Stimulated activated memory B cell treated with anti-CD40 and anti-IgM and Interleukin-4, amounts not matched to agents 10 μg/mL and 1 μg/mL and 100 μg/mL, for 72 hours (primary cell): ENCODE measurements at regions not wholly inside any gene's neighbourhood (a gene's known extent, or its start where the extent isn't known, plus 50 kb on each side); places are given as distances from the start of the nearest gene placed in this dataset.

Experiments used
- ATAC-seq: fragments of 150-1000 bp; cut with Tn5 transposase; 2 replicates; pipeline ENCODE4 v1.10.0; 2021
- H3K27ac Mint-ChIP-seq: one replicate; pipeline ENCODE4 v1.8.0; 2022; ENCODE audit warnings: mild to moderate bottlenecking, mixed read lengths
- H3K27me3 Mint-ChIP-seq: one replicate; pipeline ENCODE4 v1.8.0; 2022; ENCODE audit warnings: mixed read lengths
- H3K36me3 Mint-ChIP-seq: one replicate; pipeline ENCODE4 v1.8.0; 2022; ENCODE audit warnings: mixed read lengths
- H3K4me1 Mint-ChIP-seq: one replicate; pipeline ENCODE4 v1.8.0; 2022; ENCODE audit warnings: mixed read lengths
- H3K4me3 Mint-ChIP-seq: one replicate; pipeline ENCODE4 v1.8.0; 2022; ENCODE audit warnings: mild to moderate bottlenecking, moderate library complexity, mixed read lengths
- H3K9me3 Mint-ChIP-seq: one replicate; pipeline ENCODE4 v1.8.0; 2022; ENCODE audit warnings: mixed read lengths

GRCh38 chr13:86932776-86933334 lies 738.3 kb upstream of the SLITRK5 start:
- ATAC-seq: no peak
- Mint-ChIP-seq H3K27ac (no peak overlapping the region), H3K4me3 (no peak overlapping the region), H3K27me3 (no peaks in the 10 kb centered on the region), H3K36me3 (no peaks in the 10 kb centered on the region), H3K4me1 (no peaks in the 10 kb centered on the region), H3K9me3 (no peaks in the 10 kb centered on the region)

DNA sequence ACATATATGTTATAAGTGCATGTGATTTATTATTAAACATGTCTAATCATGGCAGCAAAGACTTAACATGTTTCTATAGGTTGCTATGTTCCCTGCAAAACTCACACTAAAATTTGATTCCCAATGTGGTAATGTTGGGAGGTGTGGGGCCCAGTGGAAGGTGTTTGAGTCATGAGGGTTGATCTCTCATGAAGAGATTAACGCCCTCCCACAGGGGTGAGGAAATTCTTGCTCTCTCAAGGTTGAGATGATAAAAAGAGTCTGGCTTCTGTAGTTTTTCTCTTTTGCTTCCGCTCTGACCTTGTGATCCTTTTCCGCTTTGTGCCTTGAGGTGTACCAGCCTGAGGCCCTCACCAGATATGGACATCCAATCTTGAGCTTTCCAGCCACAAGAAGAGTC lies 737.5 kb upstream of the SLITRK5 start:
- Mint-ChIP-seq H3K9me3 (no peaks in the 10 kb centered on the region), H3K4me3 (no peak overlapping the region), H3K27me3 (no peaks in the 10 kb centered on the region), H3K4me1 (no peaks in the 10 kb centered on the region), H3K36me3 (no peaks in the 10 kb centered on the region), H3K27ac (no peak overlapping the region)
- no peak for ATAC-seq

DNA sequence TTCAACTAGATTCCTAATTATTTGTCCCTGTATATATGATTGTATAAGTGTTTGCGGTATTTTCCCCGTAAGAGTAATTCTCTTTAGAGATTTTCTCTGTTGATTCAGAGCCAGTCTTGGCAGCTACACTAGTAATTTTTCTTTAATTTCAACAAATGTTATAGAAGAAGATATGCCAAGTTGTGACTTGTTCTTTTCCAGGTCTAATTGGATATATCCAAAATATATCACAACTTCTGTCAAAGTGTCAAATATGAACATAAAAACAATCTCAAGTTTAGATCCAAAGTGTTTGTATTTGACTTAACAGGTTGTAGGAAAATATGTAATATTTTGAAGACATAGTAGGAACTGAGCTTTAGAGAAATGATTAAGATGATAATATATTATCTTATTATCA lies 733.9 kb upstream of the SLITRK5 start:
- no peaks in the 10 kb centered on the region for H3K4me1 Mint-ChIP-seq
- no peak for ATAC-seq
- H3K27ac Mint-ChIP-seq: no peak overlapping the region
- no peaks in the 10 kb centered on the region for H3K27me3 Mint-ChIP-seq
- H3K4me3 Mint-ChIP-seq: no peak overlapping the region
- H3K36me3 Mint-ChIP-seq: no peaks in the 10 kb centered on the region
- no peaks in the 10 kb centered on the region for H3K9me3 Mint-ChIP-seq

GRCh38 chr13:86945584-86945983 lies 725.6 kb upstream of the SLITRK5 start:
- H3K27me3 Mint-ChIP-seq: no peaks in the 10 kb centered on the region
- H3K36me3 Mint-ChIP-seq: no peaks in the 10 kb centered on the region
- H3K4me1 Mint-ChIP-seq: no peaks in the 10 kb centered on the region

GRCh38 chr13:86946734-86947133 lies 724.4 kb upstream of the SLITRK5 start:
- ATAC-seq: no peak

More at GRCh38 chr13:86945584-86945983, 725.6 kb upstream of the SLITRK5 start:
- Mint-ChIP-seq H3K27ac (no peak overlapping the region), H3K9me3 (peaks cover 3% of the 10 kb centered on the region), H3K4me3 (no peak overlapping the region)
- ATAC-seq: no peak

DNA sequence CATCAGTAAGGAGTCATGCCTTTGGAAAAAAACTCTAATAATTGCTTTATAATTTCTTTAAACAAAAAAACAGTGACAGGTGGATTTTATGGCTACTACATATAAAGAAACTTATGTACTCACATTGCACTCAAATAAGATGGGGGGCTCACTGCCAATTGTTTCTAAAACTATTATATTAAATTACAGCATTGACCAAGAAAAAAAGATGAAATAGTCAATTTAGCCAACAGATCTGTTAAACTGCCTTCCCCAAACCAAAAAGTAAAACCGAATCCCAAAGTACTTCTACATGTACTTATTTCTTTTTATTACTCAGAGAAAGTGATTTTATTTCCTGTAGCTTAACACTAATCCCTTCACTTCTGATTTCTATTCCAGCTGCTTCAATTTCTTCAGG lies 716.8 kb upstream of the SLITRK5 start:
- ATAC-seq: no peak
- Mint-ChIP-seq H3K4me1 (no peaks in the 10 kb centered on the region), H3K36me3 (no peaks in the 10 kb centered on the region), H3K4me3 (no peak overlapping the region), H3K27me3 (no peaks in the 10 kb centered on the region), H3K27ac (no peak overlapping the region), H3K9me3 (peaks cover 11% of the 10 kb centered on the region)

More at GRCh38 chr13:86946734-86947133, 724.4 kb upstream of the SLITRK5 start:
- no peaks in the 10 kb centered on the region for H3K27me3 Mint-ChIP-seq
- peaks cover 3% of the 10 kb centered on the region for H3K9me3 Mint-ChIP-seq
- no peak overlapping the region for H3K4me3 Mint-ChIP-seq
- no peaks in the 10 kb centered on the region for H3K4me1 Mint-ChIP-seq
- no peak overlapping the region for H3K27ac Mint-ChIP-seq
- no peaks in the 10 kb centered on the region for H3K36me3 Mint-ChIP-seq

DNA sequence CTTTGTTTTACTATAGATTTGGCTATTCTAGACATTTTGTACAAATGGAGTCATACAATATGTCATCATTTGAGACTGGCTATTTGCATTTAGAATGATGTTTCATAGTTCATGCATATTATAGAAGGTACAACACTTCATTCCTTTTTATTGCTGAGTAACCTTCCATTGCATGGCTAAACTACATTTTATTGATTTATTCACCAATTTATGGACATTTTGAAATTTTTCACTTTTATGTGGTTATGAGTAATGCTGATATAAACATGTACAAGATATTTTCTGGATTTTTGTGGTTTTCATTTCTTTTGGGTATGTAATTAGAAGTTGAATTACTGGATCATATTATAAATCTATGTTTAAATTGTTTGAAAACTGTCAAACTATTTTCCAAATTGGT lies 710.3 kb upstream of the SLITRK5 start:
- Mint-ChIP-seq H3K4me1 (no peaks in the 10 kb centered on the region), H3K27ac (no peak overlapping the region), H3K4me3 (no peak overlapping the region), H3K36me3 (no peaks in the 10 kb centered on the region), H3K27me3 (no peaks in the 10 kb centered on the region), H3K9me3 (peaks cover 10% of the 10 kb centered on the region)
- no peak for ATAC-seq

GRCh38 chr13:86974251-86974994 lies 696.7 kb upstream of the SLITRK5 start:
- ATAC-seq: peak; percentile 39
- H3K4me1 Mint-ChIP-seq: no peaks in the 10 kb centered on the region
- no peak overlapping the region for H3K4me3 Mint-ChIP-seq
- H3K9me3 Mint-ChIP-seq: no peaks in the 10 kb centered on the region
- H3K36me3 Mint-ChIP-seq: no peaks in the 10 kb centered on the region
- no peaks in the 10 kb centered on the region for H3K27me3 Mint-ChIP-seq
- H3K27ac Mint-ChIP-seq: no peak overlapping the region

DNA sequence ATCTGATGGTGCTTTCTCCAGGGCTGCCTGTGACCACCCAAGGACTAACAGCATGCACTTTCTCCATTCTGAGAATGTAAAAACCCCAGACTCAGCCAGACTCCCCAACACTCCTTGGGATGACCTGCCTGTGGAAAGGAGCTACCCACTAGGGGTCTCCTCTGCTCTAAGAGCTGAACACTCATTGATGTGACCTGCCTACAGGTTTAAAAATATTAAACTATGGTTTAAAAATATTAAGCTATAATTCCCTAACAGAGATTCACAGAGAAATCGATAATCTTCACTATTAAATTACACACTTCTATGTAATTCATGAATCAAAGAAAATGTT lies 696.2 kb upstream of the SLITRK5 start:
- H3K36me3 Mint-ChIP-seq: no peaks in the 10 kb centered on the region
- H3K9me3 Mint-ChIP-seq: no peaks in the 10 kb centered on the region
- ATAC-seq: no peak
- no peak overlapping the region for H3K27ac Mint-ChIP-seq
- H3K4me3 Mint-ChIP-seq: no peak overlapping the region
- no peaks in the 10 kb centered on the region for H3K4me1 Mint-ChIP-seq
- H3K27me3 Mint-ChIP-seq: no peaks in the 10 kb centered on the region

GRCh38 chr13:86976521-86977324 lies 694.4 kb upstream of the SLITRK5 start:
- H3K9me3 Mint-ChIP-seq: no peaks in the 10 kb centered on the region
- no peaks in the 10 kb centered on the region for H3K4me1 Mint-ChIP-seq
- H3K36me3 Mint-ChIP-seq: no peaks in the 10 kb centered on the region
- H3K27ac Mint-ChIP-seq: no peak overlapping the region
- no peaks in the 10 kb centered on the region for H3K27me3 Mint-ChIP-seq
- ATAC-seq: no peak
- H3K4me3 Mint-ChIP-seq: no peak overlapping the region

DNA sequence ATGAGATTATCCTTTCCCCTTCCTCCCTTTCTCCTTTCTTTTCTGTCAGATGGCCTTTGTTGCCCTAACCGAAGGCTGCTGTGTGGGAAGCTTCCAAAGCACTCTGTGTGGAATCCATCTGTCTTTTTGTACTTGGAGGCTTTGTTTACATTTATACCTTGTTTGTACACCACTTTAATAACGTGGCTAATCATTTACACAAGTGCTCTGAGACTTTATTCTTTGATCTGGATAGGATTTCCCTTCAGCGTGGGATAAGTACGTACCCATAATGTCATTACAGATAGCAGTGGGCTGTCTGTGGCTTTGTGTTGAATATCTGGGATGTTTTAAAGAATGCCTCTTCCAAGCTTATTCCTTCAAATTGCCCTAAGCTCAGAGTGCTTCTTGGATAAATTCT lies 684.7 kb upstream of the SLITRK5 start:
- ATAC-seq: no peak
- Mint-ChIP-seq H3K27ac (no peak overlapping the region), H3K4me1 (no peaks in the 10 kb centered on the region), H3K27me3 (no peaks in the 10 kb centered on the region), H3K9me3 (no peaks in the 10 kb centered on the region), H3K36me3 (no peaks in the 10 kb centered on the region), H3K4me3 (no peak overlapping the region)

DNA sequence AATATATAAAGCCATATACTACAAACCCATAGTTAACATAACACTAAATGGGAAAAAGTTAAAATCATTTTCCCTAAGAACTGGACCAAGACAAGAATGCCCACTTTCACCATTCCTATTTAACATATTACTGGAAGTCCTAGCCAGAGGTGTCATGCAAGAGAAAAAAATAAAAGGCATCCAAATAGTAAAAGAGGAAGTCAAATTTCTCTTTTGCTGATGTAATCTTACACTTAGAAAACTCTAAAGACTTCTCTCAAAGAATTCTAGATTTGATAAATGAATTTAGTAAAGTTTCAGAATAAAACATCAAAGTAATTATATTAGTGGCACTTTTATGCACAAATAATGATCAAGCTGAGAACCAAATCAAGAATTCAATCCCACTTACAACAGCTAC lies 678.9 kb upstream of the SLITRK5 start:
- H3K4me3 Mint-ChIP-seq: no peak overlapping the region
- ATAC-seq: no peak
- H3K27ac Mint-ChIP-seq: no peak overlapping the region
- peaks cover 10% of the 10 kb centered on the region for H3K9me3 Mint-ChIP-seq
- H3K36me3 Mint-ChIP-seq: no peaks in the 10 kb centered on the region
- H3K27me3 Mint-ChIP-seq: no peaks in the 10 kb centered on the region
- no peaks in the 10 kb centered on the region for H3K4me1 Mint-ChIP-seq

DNA sequence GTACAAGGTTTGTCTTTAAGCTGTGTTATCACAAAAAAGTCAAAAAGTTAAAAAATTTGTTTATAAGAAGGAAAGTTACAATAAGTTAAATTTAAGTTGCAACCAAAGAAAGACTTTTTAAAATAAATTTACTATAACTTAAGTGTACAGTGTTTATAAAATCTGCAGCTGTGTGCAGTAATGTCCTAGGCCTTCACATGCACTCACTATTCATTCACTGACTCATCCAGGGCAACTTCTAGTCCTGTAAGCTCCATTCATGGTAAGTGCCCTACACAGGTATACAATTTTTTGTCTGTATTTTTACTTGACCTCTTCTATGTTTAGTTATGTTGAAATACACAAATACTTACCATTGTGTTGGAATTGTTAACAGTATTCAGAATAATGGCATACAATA lies 667.9 kb upstream of the SLITRK5 start:
- no peak for ATAC-seq
- H3K9me3 Mint-ChIP-seq: peaks cover 12% of the 10 kb centered on the region
- H3K36me3 Mint-ChIP-seq: no peaks in the 10 kb centered on the region
- no peak overlapping the region for H3K27ac Mint-ChIP-seq
- H3K27me3 Mint-ChIP-seq: no peaks in the 10 kb centered on the region
- no peaks in the 10 kb centered on the region for H3K4me1 Mint-ChIP-seq
- no peak overlapping the region for H3K4me3 Mint-ChIP-seq

DNA sequence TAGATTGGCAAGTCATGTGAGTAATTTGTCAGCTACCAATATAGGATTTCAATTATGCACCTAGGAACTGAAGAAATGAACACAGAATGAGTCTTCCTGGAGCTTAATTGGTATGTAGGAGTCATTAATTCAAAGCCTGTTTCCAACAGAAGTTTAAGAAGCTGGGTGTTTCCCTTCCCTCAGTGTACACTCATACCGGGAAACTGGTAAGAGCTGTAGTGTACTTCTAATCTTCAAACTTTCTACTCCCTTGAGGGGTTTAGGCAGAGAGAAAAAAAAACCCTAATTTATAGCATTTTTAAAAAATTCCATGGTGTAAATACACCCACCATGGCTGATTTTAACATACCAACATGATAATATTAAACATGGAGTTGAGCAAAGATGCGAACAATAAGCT lies 665.7 kb upstream of the SLITRK5 start:
- H3K36me3 Mint-ChIP-seq: no peaks in the 10 kb centered on the region
- ATAC-seq: no peak
- H3K4me3 Mint-ChIP-seq: no peak overlapping the region

DNA sequence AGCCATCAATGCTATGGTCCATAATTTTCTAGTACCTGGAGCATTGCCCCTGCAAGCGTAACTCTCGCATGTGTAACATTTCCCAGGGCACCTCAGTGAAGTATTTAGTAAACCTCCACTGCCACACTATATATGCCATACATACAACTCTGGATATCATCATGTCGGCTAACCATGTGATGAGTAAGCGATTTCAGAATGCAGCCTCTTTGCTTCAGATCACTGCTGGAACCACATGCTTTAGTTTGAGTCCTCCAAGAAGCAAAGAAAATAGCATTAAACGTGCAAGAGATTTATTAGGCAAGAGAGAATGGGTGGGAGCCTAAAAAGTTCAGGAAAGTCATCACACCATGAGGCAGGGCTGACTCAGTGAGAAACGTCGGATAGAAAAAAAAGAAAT lies 635.6 kb upstream of the SLITRK5 start:
- Mint-ChIP-seq H3K27ac (no peak overlapping the region), H3K36me3 (no peaks in the 10 kb centered on the region), H3K9me3 (peaks cover 2% of the 10 kb centered on the region), H3K4me1 (no peaks in the 10 kb centered on the region), H3K27me3 (no peaks in the 10 kb centered on the region), H3K4me3 (no peak overlapping the region)
- no peak for ATAC-seq

More for the DNA sequence above, 665.7 kb upstream of the SLITRK5 start:
- H3K4me1 Mint-ChIP-seq: no peaks in the 10 kb centered on the region
- H3K27ac Mint-ChIP-seq: no peak overlapping the region
- no peaks in the 10 kb centered on the region for H3K27me3 Mint-ChIP-seq
- H3K9me3 Mint-ChIP-seq: peaks cover 16% of the 10 kb centered on the region

GRCh38 chr13:87042946-87043345 lies 628.2 kb upstream of the SLITRK5 start:
- Mint-ChIP-seq H3K27ac (no peak overlapping the region), H3K9me3 (peaks cover 4% of the 10 kb centered on the region), H3K4me1 (no peaks in the 10 kb centered on the region), H3K36me3 (no peaks in the 10 kb centered on the region), H3K4me3 (no peak overlapping the region), H3K27me3 (no peaks in the 10 kb centered on the region)
- no peak for ATAC-seq
